Neural progenitor cell (in vitro differentiated cells): ENCODE measurements at regions not wholly inside any gene's neighbourhood (a gene's known extent, or its start where the extent isn't known, plus 50 kb on each side); places are given as distances from the start of the nearest gene placed in this dataset.

ENCODE experiments used
- DNase-seq: peaks from one replicate; pipeline ENCODE4 v3.0.0-alpha.2; 2016; ENCODE audit warnings: low spot score
- H2AFZ ChIP-seq: fragments of 200-600 bp; sonication (generic); replicated peaks from 2 replicates; pipeline ENCODE4 v1.6.1; 2016; ENCODE audit warnings: antibody characterized with exemption
- H3F3A ChIP-seq: fragments of 200-600 bp; sonication (generic); 2 replicates; pipeline ENCODE4 v1.6.1; 2016; ENCODE audit warnings: antibody characterized with exemption, low read depth
- H3K27ac ChIP-seq: fragments of 200-600 bp; sonication (generic); 2 replicates; pipeline ENCODE4 v1.5.1; 2016; ENCODE audit warnings: mild to moderate bottlenecking
- H3K27me3 ChIP-seq: fragments of 200-600 bp; sonication (generic); 2 replicates; pipeline ENCODE4 v1.6.1; 2016; ENCODE audit warnings: mild to moderate bottlenecking, moderate library complexity
- H3K36me3 ChIP-seq: fragments of 200-600 bp; sonication (generic); 2 replicates; pipeline ENCODE4 v1.5.1; 2016
- H3K4me1 ChIP-seq: fragments of 200-600 bp; sonication (generic); 2 replicates; pipeline ENCODE4 v1.6.1; 2016; ENCODE audit warnings: mixed run types
- H3K4me2 ChIP-seq: fragments of 200-600 bp; sonication (generic); 2 replicates; pipeline ENCODE4 v1.6.1; 2016
- H3K4me3 ChIP-seq: fragments of 200-600 bp; sonication (generic); 2 replicates; pipeline ENCODE4 v1.5.1; 2016
- H3K79me2 ChIP-seq: fragments of 200-600 bp; sonication (generic); 2 replicates; pipeline ENCODE4 v1.6.1; 2016; ENCODE audit warnings: low read depth
- H3K9ac ChIP-seq: fragments of 200-600 bp; sonication (generic); 2 replicates; pipeline ENCODE4 v1.6.1; 2016
- H3K9me3 ChIP-seq: fragments of 200-600 bp; sonication (generic); 2 replicates; pipeline ENCODE4 v1.5.1; 2016; ENCODE audit warnings: low read depth
- H4K20me1 ChIP-seq: fragments of 200-600 bp; sonication (generic); 2 replicates; pipeline ENCODE4 v1.6.1; 2016; ENCODE audit warnings: low read depth
- H3K27ac Mint-ChIP-seq: 3 replicates; pipeline ENCODE4 v1.8.0; 2021; ENCODE audit warnings: mixed read lengths
- H3K27me3 Mint-ChIP-seq: 2 replicates; pipeline ENCODE4 v1.8.0; 2022; ENCODE audit warnings: low read depth, mild to moderate bottlenecking, inconsistent platforms, moderate library complexity, mixed read lengths; ENCODE audit not compliant: insufficient read depth
- H3K36me3 Mint-ChIP-seq: 3 replicates; pipeline ENCODE4 v1.8.0; 2021; ENCODE audit warnings: mixed read lengths
- H3K4me1 Mint-ChIP-seq: 3 replicates; pipeline ENCODE4 v1.8.0; 2021; ENCODE audit warnings: mixed read lengths
- H3K4me3 Mint-ChIP-seq: 3 replicates; pipeline ENCODE4 v1.8.0; 2021; ENCODE audit warnings: mild to moderate bottlenecking, moderate library complexity, mixed read lengths
- H3K9me3 Mint-ChIP-seq: 3 replicates; pipeline ENCODE4 v1.8.0; 2020; ENCODE audit warnings: mixed read lengths
- CTCF ChIP-seq: fragments of 200-600 bp; sonication (generic); IDR thresholded peaks from 2 replicates; pipeline ENCODE4 v1.5.1; 2017; ENCODE audit warnings: antibody characterized with exemption, mild to moderate bottlenecking
- EZH2 ChIP-seq: fragments of 200-600 bp; sonication (generic); IDR thresholded peaks from 2 replicates; pipeline ENCODE4 v1.6.1; 2017; ENCODE audit warnings: antibody characterized with exemption, mild to moderate bottlenecking, moderate library complexity
- EZH2phosphoT487 ChIP-seq: fragments of 200-600 bp; sonication (generic); IDR thresholded peaks from 2 replicates; pipeline ENCODE4 v1.6.1; 2017; ENCODE audit warnings: antibody characterized with exemption

GRCh38 chr22:27029584-27030130 lies 372.3 kb downstream of the MIAT start:
- no peak for DNase-seq
- H3K27ac Mint-ChIP-seq, result peak overlapping the region; percentile 8
- peaks cover 10% of the 10 kb centered on the region for H3K4me1 Mint-ChIP-seq
- no peaks in the 10 kb centered on the region for H3K9me3 Mint-ChIP-seq
- H3K27ac ChIP-seq, result no peak overlapping the region
- TF ChIP-seq EZH2 (no peak), EZH2phosphoT487 (no peak), CTCF (no peak)
- no peaks in the 10 kb centered on the region for H3K4me1 ChIP-seq
- no peaks in the 10 kb centered on the region for H3K79me2 ChIP-seq
- H3F3A ChIP-seq, result no peaks in the 10 kb centered on the region
- H4K20me1 ChIP-seq, result no peaks in the 10 kb centered on the region
- peaks cover 2% of the 10 kb centered on the region for H3K27me3 Mint-ChIP-seq
- no peaks in the 10 kb centered on the region for H3K36me3 ChIP-seq
- no peak overlapping the region for H2AFZ ChIP-seq
- H3K9ac ChIP-seq, result no peak overlapping the region
- H3K36me3 Mint-ChIP-seq, result no peaks in the 10 kb centered on the region
- no peak overlapping the region for H3K4me3 Mint-ChIP-seq
- no peak overlapping the region for H3K4me2 ChIP-seq
- no peaks in the 10 kb centered on the region for H3K9me3 ChIP-seq
- no peaks in the 10 kb centered on the region for H3K27me3 ChIP-seq
- no peak overlapping the region for H3K4me3 ChIP-seq

- Mint-ChIP-seq H3K4me3 (no peak overlapping the region), H3K4me1 (peaks cover 10% of the 10 kb centered on the region), H3K27me3 (peaks cover 4% of the 10 kb centered on the region), H3K9me3 (peaks cover under 1% of the 10 kb centered on the region), H3K27ac (peak overlapping the region; percentile 61), H3K36me3 (no peaks in the 10 kb centered on the region)
- Histone ChIP-seq H3K4me1 (no peaks in the 10 kb centered on the region), H3K27me3 (no peaks in the 10 kb centered on the region), H3K27ac (no peak overlapping the region), H4K20me1 (no peaks in the 10 kb centered on the region), H3K4me3 (no peak overlapping the region), H3K9ac (no peak overlapping the region), H3K9me3 (no peaks in the 10 kb centered on the region), H3K4me2 (no peak overlapping the region), H3K79me2 (no peaks in the 10 kb centered on the region), H2AFZ (no peak overlapping the region), H3F3A (no peaks in the 10 kb centered on the region), H3K36me3 (no peaks in the 10 kb centered on the region)
- no peak for TF ChIP-seq EZH2phosphoT487
- peak; percentile 34 for TF ChIP-seq CTCF
- no peak for TF ChIP-seq EZH2
- DNase-seq, result peak; percentile 11
These were observed 374.8 kb downstream of the MIAT start for GRCh38 chr22:27032091-27032761.

GRCh38 chr22:27041745-27042310 lies 384.4 kb downstream of the MIAT start:
- Histone ChIP-seq H3K9me3 (no peaks in the 10 kb centered on the region), H3F3A (no peaks in the 10 kb centered on the region), H3K27me3 (no peaks in the 10 kb centered on the region), H4K20me1 (no peaks in the 10 kb centered on the region), H3K36me3 (no peaks in the 10 kb centered on the region), H3K27ac (no peak overlapping the region), H2AFZ (no peak overlapping the region), H3K4me3 (no peak overlapping the region), H3K9ac (no peak overlapping the region), H3K79me2 (no peaks in the 10 kb centered on the region), H3K4me2 (no peak overlapping the region), H3K4me1 (no peaks in the 10 kb centered on the region)
- H3K9me3 Mint-ChIP-seq, result peaks cover 6% of the 10 kb centered on the region
- H3K27me3 Mint-ChIP-seq, result peaks cover 5% of the 10 kb centered on the region
- H3K4me3 Mint-ChIP-seq, result no peak overlapping the region
- TF ChIP-seq EZH2, result no peak
- TF ChIP-seq CTCF, result no peak
- no peak for TF ChIP-seq EZH2phosphoT487
- DNase-seq, result no peak
- peaks cover 42% of the 10 kb centered on the region for H3K4me1 Mint-ChIP-seq
- H3K27ac Mint-ChIP-seq, result no peak overlapping the region
- H3K36me3 Mint-ChIP-seq, result no peaks in the 10 kb centered on the region
